GM12872 (cell line): ENCODE measurements at regions not wholly inside any gene's neighbourhood (a gene's known extent, or its start where the extent isn't known, plus 50 kb on each side); places are given as distances from the start of the nearest gene placed in this dataset.

ENCODE experiments used
- CTCF ChIP-seq: IDR thresholded peaks from 3 replicates; pipeline ENCODE4 v1.5.1; 2011; ENCODE audit warnings: low read depth, mild to moderate bottlenecking, low read length, moderate library complexity; ENCODE audit not compliant: insufficient read depth

GRCh38 chrX:10981506-10981905 lies 129.6 kb upstream of the HCCS start:
- no peak for TF ChIP-seq CTCF

GRCh38 chrX:10983526-10983925 lies 127.6 kb upstream of the HCCS start:
- no peak for TF ChIP-seq CTCF

- no peak for TF ChIP-seq CTCF
Measured at GRCh38 chrX:10984213-10984612, 126.9 kb upstream of the HCCS start.

- TF ChIP-seq CTCF = no peak
Measured at GRCh38 chrX:10986616-10987015, 124.5 kb upstream of the HCCS start.

GRCh38 chrX:10988653-10989052 lies 122.5 kb upstream of the HCCS start:
- TF ChIP-seq CTCF = no peak

GRCh38 chrX:10989386-10989785 lies 121.7 kb upstream of the HCCS start:
- TF ChIP-seq CTCF = no peak

- no peak for TF ChIP-seq CTCF
Measured at GRCh38 chrX:10990418-10990817, 120.7 kb upstream of the HCCS start.

- TF ChIP-seq CTCF = no peak
Measured at GRCh38 chrX:10990976-10991375, 120.2 kb upstream of the HCCS start.
